Karpas-422 (cell line): ENCODE measurements at regions not wholly inside any gene's neighbourhood (a gene's known extent, or its start where the extent isn't known, plus 50 kb on each side); places are given as distances from the start of the nearest gene placed in this dataset.
"Not testable (repeated sequence)": the region's sequence is repeated elsewhere in the genome, so short reads cannot be mapped to it uniquely, and the experiment has no call there.

ENCODE experiments used
- DNase-seq: peaks from one replicate; pipeline ENCODE4 v3.0.0-alpha.2; 2015
- H2AFZ ChIP-seq: fragments of 200-600 bp; sonication (generic); 2 replicates; pipeline ENCODE4 v1.6.1; 2014; ENCODE audit warnings: antibody characterized with exemption, low read length, mixed read lengths
- H3K27ac ChIP-seq: fragments of 200-600 bp; sonication (generic); 2 replicates; pipeline ENCODE4 v1.5.1; 2014; ENCODE audit warnings: mild to moderate bottlenecking, low read length, moderate library complexity
- H3K27me3 ChIP-seq: fragments of 200-600 bp; sonication (generic); 2 replicates; pipeline ENCODE4 v1.6.1; 2014; ENCODE audit warnings: low read length, mixed read lengths
- H3K36me3 ChIP-seq: fragments of 200-600 bp; sonication (generic); 2 replicates; pipeline ENCODE4 v1.6.1; 2014; ENCODE audit warnings: low read length, mixed read lengths; ENCODE audit not compliant: insufficient read depth
- H3K4me1 ChIP-seq: fragments of 200-600 bp; sonication (generic); 2 replicates; pipeline ENCODE4 v1.6.1; 2014; ENCODE audit warnings: mild to moderate bottlenecking, low read length, mixed read lengths
- H3K4me2 ChIP-seq: fragments of 200-600 bp; sonication (generic); 2 replicates; pipeline ENCODE4 v1.6.1; 2014; ENCODE audit warnings: low read length, low read depth, mild to moderate bottlenecking; ENCODE audit not compliant: poor library complexity, severe bottlenecking
- H3K4me3 ChIP-seq: fragments of 200-600 bp; sonication (generic); 2 replicates; pipeline ENCODE4 v1.5.1; 2014; ENCODE audit warnings: mild to moderate bottlenecking, antibody characterized with exemption, low read length, mixed read lengths
- H3K79me2 ChIP-seq: fragments of 200-600 bp; sonication (generic); 2 replicates; pipeline ENCODE4 v1.6.1; 2014; ENCODE audit warnings: mild to moderate bottlenecking, low read length, mixed read lengths
- H3K9ac ChIP-seq: fragments of 200-600 bp; sonication (generic); 2 replicates; pipeline ENCODE4 v1.6.0; 2014; ENCODE audit warnings: low read length
- H3K9me2 ChIP-seq: fragments of 200-600 bp; sonication (generic), shearing (Covaris generic); replicated peaks from 2 replicates; pipeline ENCODE4 v1.6.0; 2014; ENCODE audit warnings: mild to moderate bottlenecking, low read length, moderate library complexity; ENCODE audit not compliant: insufficient read depth
- H3K9me3 ChIP-seq: fragments of 300-700, 200-600 bp; sonication (generic); 2 replicates; pipeline ENCODE4 v1.6.1; 2014; ENCODE audit warnings: low read length, mixed read lengths
- H4K20me1 ChIP-seq: fragments of 200-600 bp; sonication (generic); 2 replicates; pipeline ENCODE4 v1.6.1; 2014; ENCODE audit warnings: mild to moderate bottlenecking, antibody characterized with exemption, low read length, low read depth; ENCODE audit not compliant: insufficient read depth

DNA sequence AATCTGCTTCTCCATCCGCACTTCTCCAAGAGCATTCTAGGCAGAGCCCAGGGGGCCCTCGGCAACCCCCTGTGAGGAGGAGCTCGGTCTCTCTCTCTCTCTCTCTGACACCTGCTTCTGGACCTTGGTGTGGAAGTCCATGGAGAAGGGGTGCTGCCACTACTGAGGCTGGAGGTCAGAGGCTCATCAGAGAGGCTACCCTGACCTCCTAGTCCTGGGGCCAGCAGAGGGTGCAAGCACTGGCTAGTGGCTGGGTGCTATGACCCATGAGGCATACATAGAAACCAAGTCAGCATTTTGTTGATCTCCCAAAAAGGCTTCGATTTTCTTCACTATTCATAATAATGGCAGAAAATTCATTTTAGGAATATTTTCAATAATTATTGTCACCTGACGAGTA lies 94.0 kb downstream of the NAPG start:
- not testable (repeated sequence) for H3K4me2 ChIP-seq, H3K4me3 ChIP-seq, H3K79me2 ChIP-seq, H3K9me2 ChIP-seq, H3K9ac ChIP-seq, H3K9me3 ChIP-seq, H3K4me1 ChIP-seq, H3K36me3 ChIP-seq, DNase-seq, H3K27ac ChIP-seq, H3K27me3 ChIP-seq, H2AFZ ChIP-seq, H4K20me1 ChIP-seq
